ENCODE measurements at regions not wholly inside any gene's neighbourhood (a gene's known extent, or its start where the extent isn't known, plus 50 kb on each side); places are given as distances from the start of the nearest gene placed in this dataset.

DNA sequence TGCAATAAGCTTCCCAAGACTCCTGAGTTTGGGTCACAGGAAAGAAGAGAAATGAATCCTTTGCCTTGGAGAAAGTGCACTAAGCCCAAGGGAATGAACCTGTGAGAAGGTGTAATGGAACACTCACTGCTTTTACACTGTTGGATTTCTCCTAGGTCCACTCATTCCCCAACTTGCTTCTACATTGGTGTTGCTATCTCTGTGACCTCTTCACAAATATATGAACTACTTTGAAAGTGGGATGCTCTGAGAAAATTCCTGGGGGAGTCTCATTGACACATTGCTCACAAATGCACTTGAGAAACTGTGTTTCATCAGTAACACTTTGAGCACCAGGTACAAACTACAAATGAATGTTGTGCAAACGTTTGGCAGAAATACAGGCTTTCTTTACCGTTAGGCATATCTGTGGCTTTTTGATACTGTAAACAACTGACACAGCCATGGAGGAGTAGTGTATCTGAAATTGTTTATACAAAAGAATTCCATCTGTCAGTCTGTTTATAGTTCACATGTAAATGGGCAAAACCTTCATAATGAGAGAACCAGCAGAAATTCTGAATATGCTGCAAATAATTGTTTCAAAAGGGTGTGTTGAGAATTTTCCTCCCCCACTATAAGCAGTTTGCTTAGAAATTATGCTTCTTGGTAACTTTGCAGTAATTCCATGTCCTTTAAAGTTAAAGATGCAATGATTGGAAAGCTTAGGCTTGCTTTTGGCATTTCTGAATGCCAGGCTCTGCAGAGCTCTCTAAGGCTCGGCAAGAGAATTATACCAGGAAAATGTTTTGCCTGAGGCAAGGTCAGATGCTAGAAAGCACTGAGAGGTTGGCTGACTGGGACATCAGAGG is 348.5 kb upstream of the DDHD1 start:
- DNase-seq, result no peak

DNA sequence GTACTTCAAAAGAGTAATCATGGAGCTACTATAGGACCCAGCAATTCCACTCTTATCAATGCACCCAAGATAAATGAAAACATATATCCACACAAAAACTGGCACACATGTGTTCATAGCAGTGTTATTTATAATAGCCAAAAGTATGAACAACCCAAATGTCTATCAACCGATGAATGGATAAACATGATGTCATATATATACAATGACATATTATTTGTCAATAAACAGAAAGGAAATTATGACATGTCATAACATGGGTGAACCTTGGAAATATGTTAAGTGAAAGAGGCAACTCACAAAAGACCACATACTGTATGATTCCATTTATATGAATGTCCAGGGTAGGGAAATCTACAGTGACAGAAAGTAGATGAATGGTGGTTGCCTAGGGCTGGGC is 347.1 kb upstream of the DDHD1 start:
- no peak for DNase-seq

DNA sequence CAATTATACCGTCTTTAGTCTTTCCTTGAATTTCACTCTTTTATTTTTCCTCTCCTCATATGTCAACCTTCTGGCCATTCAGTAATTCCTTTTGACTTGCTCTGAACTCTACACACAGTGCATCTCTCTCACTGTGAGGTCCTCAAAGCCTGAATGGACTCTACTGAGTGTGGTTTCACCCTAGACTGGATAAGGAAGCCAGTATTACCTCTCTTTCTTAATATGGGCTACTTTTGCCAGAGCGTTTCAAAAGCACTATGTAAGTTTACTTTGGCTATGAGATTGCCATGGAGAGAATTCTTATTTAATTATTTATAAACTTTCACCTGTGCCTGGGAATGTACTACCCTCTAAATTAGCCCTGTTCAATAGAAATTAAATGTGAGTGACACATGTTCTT is 343.5 kb upstream of the DDHD1 start:
- no peak for DNase-seq

DNA sequence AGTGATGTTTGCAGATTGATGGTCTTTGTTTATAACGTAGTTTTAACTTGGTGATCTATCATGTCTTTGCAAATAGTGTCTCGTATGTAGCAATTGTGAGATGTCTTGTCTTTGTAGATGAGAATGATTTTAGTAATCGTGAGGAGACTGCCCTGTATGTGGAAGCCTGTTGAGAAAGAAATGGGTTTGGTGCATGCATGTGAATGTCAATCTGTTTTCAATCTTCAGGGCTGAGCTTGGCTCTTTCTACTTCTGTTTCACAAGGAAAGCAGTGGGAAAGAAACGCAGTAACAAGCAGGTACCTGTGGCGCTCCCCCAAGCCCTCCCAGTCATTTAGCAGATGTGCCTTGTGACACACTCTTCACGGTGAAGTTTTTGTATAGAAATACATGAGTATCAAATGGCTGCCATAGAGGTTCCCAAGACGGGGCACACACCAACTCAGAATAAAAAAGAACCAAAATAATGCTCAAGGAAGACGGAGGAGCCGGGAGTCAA is 342.8 kb upstream of the DDHD1 start:
- no peak for DNase-seq

DNA sequence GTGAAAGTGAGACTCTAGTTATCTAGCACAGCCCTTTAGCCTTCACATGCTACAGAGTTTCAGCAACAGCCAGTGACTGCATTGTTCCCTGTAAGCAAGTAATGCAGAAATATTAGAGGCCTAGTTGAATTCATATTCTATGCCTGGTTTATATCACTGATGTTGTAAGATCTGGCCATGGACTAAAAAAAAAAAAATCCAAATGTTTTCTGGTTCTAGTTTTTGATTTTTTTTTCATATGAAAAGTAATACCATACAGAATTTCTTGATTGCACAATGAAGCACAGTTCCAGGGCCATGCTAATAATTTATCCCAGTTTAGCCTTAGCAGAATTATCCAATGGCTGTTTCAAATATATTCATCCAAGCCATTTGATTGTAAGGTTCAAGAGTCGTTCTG is 341.5 kb upstream of the DDHD1 start:
- DNase-seq, result no peak

DNA sequence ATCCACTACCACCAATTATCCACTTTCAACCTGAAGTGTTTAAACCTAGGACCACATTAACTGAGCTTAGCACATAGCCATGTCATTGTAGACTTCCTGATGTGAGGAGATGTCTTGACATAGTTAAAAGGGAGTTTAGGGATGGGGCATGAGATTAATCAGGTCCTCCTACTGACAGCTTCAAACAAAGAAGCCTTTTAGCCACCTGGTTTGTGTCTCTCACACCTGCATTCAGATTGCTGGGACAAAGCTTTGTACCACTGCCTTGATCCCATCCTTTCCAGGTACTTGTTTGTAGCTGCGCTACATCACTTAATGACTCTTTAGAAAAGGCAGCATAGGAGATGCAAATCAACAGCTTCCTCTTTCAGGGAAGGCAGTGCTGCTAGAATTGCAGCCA is 340.7 kb upstream of the DDHD1 start:
- no peak for DNase-seq

DNA sequence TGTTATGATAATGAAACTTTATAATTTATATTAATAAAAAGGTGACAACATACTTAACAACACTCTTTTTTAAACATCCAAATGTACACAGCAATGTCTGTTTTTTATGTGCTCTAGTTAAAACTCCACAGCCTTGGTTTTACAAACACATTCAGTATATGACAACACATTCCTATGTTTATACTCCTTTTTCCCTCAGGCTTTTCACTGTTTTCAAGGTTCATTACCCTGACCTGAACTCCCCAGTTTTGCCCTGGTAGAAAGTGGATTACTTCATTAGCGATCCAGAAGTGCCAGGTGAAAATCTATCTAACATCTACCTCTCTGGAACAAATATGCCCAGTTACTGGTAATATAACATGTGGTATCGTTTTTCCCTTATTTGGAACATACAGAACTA is 340.2 kb upstream of the DDHD1 start:
- DNase-seq, result no peak

DNA sequence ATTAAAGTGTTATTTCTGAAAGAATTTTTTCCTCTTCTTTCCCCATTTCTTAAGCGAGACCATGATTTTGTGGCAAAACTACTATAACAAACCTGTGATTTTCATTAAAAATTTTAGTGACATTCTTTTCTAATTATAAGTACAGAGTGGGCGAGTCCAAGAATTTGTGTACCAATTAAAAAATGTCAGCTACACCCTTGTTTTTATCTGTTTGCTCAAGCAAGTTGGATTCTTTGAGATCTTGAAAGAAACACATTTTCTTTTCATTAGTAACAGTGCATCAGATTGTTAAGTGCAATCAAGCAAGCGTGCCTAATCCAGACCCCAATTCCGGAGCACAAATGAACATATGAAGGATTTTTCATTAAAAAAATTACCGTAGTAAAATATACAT is 338.8 kb upstream of the DDHD1 start:
- no peak for DNase-seq

DNA sequence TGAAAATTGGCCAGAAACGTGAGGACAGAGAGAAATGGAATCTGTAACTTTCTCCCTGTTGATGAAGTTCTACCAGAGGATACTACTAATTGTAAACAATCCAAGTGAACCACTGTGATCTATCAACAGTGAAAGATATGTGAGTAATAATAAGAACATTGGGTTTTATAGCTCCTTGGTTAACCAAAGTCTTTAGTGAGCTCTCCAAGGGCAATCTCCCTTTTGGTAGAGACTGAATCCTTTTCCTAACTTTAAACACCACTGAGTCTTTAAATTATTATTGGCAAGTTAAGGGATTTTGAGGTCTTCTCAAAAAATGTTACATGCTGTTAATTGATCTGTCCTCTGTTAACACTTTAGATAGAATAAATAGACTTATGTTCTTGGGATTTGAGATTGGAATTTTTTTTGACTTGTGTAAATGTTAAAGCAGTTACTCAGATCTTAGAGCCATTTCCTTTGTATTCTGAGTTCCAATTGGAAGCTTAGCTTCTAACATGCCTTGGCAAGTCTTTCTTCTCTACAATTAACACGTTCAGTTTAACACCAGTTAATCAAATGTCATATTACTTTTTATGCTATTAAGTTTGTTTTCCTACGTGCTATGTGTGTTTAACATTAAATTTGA is 338.2 kb upstream of the DDHD1 start:
- no peak for DNase-seq

DNA sequence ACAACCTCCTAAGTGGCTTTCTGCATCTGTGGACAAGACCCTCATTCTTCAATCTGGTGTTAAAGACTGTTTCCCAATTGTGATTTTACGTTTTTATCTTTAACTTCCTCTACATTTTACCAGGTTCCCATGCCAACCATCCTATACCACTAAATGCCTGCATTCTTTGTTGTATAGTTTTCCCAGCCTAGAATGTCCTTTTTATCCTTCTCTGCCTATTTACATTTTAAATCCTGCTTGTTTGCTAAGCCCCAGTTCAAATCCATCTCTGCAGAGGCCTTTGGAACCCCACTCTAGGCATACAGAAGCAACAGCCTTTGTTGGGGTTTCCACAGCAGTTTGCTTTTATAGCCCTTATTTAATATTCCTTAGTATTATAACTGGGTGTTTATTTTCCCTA is 325.1 kb upstream of the DDHD1 start:
- no peak for DNase-seq

DNA sequence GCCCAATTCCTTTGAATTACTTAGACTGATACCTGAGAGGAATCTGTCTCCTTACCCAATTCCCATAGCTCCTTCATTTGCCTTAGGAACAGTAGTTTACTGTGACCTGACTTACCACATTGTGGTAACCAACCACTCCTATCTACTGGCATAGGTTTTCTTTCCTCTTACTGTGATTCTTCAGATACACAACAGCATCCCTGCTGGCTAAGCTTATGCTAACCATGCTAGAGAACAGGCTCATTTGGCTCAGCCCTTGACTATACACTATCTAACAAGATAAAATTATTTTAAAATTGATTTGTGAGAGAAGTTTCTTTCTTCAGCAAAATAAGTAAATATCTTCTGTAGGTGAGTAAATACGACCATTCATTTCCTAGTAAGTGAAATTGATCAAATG is 320.4 kb upstream of the DDHD1 start:
- no peak for DNase-seq

DNA sequence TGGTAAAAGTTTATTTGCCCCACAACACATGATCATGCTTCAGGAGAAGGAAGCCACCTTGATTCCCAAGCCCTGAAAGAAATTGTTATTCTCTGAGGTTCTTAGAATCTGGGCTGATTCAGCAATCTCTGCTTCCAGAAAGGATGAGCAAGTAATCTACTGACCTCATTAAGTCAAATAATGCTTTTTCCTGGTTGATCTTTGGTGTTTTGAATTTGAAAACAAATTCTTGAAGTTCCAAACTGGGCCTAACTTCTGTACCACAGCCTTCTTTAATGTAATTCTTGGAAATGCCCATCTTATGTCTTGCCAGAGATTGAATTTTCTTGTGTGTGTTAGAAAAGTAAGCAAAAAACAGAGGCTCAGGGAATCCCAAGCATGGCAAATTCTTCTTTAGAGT is 319.2 kb upstream of the DDHD1 start:
- no peak for DNase-seq

DNA sequence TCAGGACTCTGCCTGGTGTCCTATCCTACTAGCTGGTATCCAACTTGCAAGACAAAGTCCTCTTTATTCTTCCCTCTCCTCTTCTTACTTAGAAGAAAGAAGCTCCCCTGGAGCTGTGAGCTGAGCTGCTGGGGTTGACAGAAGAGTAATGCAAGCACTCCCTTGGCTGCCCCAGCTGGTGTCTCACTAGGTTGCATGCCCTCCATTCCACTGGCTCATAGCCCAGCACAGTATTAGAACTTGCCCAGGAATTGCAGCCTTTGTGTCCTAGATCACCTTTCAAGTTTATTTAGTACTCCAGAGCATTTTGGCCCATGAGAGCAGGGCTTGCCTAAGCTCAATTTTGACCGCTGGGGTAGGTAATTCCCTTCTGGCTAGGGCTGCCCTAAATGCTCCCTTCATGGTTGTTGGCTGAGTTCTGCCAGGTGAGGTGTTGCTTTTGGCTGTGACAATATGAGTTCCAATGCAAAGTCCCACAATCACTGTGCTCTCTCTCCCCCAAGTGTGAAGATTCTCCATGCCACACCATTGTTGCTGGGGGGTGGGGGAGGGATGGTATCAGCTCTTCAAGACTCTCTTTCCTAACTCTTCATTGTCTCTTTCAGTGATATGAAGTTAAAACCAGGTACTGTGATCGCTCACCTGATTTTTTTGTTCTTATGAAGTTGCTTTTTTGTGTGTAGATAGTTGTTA is 317.4 kb upstream of the DDHD1 start:
- no peak for DNase-seq

DNA sequence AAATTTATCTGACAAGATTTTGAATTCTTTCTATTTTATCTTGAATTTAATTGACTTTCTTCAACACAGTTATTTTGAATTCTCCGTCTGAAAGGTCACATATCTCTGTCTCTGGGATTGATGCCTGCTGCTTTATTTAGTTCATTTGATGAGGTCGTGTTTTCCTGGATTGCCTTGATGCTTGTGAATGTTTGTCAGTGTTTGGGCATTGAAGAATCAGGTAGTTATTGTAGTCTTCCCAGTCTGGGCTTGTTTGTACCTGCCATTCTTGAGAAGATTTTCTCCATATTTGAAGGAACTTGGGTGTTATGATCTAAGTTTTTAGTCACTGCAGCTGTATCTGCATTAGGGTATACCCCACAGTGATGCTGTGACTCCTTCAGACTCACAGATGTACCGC is 315.8 kb upstream of the DDHD1 start:
- DNase-seq, result no peak

DNA sequence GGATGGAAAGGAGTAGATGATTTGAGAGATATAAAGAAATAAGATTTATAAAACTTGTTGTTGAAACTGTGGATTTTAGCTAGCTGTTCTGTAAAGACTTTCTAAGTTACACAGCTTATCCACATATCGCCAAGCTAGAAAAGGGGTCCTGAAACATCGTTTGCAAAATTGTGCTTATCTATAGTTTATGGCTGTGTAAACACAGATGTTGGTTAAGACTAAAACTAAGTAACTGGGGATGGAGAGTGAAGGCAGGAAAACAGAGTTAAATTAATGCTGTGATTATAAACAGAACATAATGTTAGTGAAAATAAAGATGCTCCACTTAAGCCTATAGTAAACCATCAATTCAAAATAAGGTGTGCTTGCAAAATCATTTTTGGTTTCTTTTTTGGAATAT is 311.3 kb upstream of the DDHD1 start:
- DNase-seq, result no peak

DNA sequence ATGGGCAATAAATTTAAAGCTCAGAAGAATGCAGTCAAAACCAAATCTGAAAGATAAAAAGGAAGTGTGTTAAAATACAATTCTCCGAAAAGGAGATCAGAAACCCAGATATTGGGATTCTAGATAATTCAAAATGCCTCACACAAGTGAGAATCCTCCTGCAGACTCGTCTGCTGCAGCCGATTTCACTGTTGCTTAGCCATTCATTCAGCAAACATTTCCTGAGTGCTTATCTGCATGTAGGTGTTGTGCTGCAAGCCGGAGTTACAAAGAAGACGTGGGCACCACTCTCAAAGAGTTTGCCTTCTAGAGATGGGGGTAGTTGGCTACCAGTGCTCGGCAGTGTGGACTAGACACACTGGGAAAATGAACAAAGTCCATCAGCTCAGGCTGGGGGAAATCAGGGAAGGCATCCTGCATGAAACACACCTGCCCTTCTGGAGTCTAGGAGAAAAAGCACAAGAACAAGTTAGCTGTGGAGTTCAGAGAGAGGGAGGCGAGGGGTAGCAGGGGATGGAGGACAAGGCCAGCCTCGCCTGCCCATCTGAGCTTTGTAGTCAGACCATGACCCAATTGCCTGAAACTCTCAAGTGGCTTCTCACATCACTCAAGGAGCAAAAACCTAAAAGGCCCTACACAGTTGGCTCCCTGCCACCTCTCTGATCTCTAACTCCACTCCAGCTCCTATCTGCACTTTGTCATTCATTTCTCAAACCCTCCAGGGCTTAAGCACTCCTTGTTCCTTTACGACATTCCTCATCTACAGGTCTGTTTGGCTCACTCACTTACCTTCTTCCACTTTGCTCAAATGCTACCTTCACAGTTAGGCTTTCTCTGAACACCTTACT is 310.0 kb upstream of the DDHD1 start:
- DNase-seq, result no peak

DNA sequence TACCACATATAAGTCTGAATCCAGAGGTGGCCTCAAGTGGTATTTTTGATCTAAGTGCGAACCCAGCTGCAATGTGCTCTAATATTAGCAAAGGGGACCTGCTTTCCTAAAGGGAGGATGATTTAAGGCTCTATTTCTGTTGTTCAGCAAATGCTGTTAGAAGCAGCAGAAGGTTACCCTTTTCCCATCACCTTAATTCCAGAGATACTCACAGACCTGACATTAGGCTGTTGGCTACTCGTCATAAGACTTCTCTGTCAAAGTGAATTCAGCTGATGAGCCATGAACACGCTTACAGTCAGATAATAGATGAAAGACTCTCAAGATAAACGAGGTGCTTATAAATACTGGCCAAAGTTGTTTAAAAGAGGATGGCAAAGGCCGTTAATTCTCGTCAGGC is 308.7 kb upstream of the DDHD1 start:
- no peak for DNase-seq

DNA sequence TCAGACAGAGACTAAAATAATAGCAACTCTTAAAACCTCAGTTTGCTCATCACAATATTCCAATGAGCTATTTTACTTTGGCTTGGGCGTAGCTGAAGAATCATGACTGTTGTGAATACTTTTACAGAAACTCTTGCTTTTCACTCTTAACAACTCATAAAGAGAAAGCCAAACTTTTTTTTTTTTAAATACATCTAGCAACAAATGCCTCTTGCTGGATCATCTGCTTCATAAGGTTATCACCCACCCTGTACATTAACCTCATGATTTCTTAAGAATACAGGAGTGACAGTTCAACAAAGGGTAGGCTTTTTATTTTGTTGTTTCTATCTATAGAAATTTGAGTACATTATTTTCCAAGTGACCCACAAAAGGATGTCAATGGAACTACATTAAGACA is 307.4 kb upstream of the DDHD1 start:
- no peak for DNase-seq

DNA sequence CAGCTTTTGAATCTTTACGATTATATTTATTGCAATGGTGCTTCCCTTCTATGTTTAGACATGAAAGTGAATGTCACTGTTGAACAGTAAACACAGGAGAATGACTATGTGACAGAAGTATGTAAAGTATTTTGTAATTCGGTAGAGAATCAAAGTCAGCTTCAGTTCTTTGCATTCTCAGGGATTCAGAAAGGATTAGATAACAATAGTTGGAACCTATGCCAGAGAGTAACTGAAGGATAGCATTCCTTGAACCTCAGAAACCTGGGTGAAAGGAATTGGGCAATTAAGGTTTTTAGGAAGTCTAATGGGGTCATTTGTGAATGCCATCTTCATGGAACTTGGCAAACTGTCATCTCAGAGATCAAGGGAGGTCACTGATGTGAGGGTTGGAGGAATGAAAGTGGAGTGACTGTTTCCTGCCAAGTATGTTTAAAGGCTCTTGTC is 305.3 kb upstream of the DDHD1 start:
- DNase-seq, result no peak

DNA sequence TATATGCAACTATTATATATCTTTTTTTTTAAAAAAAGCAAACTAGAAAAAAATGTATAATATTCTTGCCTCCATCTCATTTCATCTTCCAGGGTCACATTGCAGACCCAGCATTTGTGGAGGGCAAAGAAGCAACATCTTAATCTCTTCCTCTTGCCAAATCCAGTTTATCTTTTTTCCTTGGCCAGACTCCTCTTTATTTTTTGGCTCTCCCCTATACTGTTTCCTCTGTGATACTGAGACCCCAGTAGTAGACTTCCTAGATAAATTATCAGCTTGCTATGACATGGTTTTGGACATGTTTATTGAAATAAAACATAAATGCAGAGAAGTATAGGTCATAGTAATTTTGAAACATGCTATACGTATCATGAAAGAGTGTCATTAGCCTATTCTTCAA is 303.8 kb upstream of the DDHD1 start:
- no peak for DNase-seq

DNA sequence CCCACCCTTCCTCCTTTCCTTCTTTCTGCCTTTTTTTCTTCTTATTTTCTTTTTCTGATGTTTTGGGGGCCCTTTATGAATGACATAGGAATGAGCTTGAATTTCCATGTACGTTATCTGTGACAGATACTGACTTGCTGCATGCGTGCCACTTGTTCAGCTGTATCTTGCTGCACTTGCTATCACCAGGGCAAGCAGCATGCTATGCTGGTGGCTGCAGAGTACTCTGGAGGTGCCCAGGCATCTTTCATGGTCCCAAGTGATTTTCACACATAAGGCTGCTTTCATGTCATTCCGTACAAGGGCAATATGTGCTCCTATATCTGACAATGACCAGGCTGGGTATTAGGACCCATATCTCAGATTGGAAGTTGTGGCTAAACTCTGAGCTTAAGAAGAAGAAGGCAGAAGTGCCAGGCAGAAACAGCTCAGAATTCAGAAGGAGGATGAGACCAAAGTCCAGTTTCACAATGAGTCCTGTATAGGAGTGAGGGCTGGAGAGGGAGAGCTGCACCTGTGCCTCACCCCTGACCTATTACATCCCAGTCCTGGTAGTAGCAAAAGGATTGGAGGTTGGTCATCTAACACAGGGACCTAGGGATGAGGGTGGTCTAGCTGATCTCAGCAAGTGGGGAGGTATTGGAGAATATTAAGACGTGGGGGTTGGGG is 299.0 kb upstream of the DDHD1 start:
- DNase-seq, result no peak

DNA sequence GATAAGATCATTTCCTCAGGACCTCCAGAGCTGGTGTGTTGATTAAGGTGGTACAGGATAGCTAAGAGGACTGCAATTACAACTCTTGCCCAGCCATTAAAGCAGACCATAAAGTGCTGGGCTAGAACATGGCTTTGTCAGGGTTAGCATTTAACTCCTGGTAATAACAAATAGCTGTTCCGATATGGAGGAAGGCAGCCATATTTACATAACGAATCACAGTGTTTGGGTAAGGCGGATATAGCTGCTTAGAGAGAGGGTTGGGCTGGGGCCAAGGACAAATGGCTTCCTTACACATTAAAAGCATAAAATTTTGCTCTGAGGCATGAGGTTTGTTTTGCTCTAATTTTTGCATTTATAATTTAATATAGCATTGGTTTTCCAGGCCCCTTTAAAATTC is 297.7 kb upstream of the DDHD1 start:
- no peak for DNase-seq

DNA sequence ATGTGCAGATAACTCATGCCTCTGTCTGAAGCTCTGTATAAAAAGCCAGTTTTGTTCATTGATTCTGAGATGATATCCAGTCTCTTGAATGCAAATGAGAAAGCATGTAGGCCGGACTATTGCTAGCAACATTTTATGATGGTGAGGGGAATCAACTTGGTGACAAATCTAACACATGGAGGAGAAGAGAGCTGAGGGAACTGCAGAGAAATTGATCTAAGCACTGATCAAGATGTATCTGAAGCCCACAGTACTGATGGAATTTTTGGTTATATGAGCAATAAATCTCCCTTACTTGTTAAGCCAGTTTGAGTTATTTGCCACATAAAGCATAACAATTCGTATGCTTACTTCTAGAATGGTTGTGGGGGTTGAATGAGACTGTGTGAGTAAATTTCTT is 295.6 kb upstream of the DDHD1 start:
- no peak for DNase-seq
